ENCODE measurements at regions not wholly inside any gene's neighbourhood (a gene's known extent, or its start where the extent isn't known, plus 50 kb on each side); places are given as distances from the start of the nearest gene placed in this dataset.

- DNase-seq: no peak
Observed at GRCh38 chr2:11050565-11050964, 104.7 kb upstream of the SLC66A3 start.

GRCh38 chr2:11051280-11051679 lies 104.0 kb upstream of the SLC66A3 start:
- no peak for DNase-seq

GRCh38 chr2:11053546-11053945 lies 101.7 kb upstream of the SLC66A3 start:
- no peak for DNase-seq

DNA sequence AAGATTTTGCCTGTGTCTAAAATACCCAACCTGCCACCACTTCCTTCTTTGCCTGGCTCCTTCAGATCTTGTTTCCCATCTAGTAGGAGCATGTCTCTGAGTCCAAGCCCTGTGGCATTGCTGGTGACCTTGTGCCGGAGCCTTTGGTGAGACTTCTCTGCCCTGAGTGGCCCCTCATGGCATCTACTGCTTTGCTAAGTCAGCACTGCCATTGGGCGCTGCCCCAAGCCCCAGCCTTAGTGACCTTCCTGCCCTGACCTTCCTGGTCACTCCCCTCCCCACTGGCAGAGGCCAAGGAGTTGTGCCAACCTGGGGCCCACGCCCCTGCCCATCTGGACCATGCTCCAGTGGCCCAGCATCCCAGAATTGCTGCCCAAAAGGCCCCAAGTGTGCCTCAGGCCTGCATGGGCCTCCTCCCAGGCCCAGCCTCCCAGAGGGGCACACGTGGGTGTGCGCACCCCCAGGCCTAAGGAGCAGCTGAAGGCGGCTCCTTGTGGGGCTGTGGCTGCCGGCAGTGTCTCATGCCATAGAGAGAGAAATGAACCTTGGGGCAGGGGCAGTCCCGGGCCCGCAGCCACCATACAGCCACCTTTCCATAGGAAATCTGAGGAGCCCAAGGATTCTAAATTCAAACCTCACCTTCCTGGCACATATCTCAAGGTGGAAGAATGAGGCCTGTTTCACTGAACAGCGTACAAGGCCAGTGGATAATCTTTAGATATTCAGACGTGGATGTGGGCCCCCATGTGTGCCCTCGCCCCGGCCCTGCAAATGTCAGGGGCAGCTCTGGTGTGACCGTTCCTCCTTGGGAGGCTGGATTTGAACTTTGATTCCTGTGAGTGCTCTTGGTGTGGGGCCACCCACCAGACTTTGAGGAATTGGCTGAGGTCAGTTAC lies 100.2 kb upstream of the SLC66A3 start:
- DNase-seq: no peak

DNA sequence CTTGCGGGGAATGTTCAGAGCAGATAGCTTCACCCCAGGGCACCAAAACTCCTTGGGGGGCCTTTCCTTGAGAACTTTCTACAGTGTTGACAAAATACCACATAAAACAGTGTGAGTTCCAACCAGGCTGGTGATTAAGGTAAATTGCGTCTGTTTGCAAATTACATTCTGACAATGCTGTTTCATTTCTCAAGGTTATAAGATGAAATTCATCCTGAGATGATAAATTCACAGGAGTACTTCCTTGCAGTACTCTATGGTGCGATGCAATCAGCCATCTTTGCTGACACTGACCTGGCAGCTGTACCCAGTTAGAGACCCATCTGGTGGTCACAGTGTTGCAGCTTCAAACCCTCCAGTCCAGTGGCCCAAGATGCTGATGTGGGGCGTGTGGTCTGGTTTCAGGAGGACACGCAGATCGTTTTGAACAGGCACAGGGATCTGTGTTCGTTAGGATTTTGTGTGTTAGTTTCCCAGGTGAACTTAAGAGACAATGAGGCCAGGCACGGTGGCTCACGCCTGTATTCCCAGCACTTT lies 99.5 kb upstream of the SLC66A3 start:
- no peak for DNase-seq

- DNase-seq: no peak
Observed at GRCh38 chr2:11056614-11057013, 98.7 kb upstream of the SLC66A3 start.

GRCh38 chr2:11057031-11057430 lies 98.2 kb upstream of the SLC66A3 start:
- DNase-seq: no peak

- no peak for DNase-seq
Observed at GRCh38 chr2:11058129-11058528, 97.1 kb upstream of the SLC66A3 start.

DNA sequence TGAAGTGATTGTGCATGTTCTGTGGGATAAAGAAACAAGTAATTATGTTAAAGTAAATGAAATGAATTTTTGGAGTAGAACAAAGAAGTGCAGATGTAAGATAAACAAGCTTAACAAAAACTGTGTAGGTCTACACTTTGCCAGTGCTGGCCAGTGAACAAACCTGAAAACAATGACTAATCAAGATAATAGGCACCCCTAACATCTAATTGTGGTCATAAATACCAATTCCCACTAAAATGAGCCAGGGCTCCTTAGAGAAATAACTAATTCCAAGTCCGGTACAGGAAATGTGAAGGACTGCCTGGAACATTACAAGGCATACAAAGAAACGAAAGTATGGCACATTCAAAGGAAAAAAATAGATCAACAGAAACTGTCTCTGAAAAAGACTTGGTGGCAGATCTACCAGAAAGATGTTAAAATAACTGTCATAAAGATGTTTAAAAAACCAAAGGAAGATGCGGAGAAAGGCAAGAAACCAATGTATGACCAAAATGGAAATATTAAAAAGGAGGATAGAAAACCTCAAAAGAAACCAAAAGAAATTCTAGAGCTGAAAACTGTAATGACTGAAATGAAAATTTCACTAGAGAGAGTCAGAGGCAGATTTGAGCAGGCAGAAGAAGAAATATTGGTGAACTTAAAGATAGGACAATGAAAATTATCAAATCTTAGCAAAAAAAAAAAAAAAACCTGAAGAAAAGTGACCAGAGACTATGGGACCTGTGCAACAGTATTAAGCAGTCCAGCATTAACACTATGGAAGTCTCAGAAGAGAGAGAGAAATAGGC lies 94.7 kb upstream of the SLC66A3 start:
- DNase-seq: no peak

DNA sequence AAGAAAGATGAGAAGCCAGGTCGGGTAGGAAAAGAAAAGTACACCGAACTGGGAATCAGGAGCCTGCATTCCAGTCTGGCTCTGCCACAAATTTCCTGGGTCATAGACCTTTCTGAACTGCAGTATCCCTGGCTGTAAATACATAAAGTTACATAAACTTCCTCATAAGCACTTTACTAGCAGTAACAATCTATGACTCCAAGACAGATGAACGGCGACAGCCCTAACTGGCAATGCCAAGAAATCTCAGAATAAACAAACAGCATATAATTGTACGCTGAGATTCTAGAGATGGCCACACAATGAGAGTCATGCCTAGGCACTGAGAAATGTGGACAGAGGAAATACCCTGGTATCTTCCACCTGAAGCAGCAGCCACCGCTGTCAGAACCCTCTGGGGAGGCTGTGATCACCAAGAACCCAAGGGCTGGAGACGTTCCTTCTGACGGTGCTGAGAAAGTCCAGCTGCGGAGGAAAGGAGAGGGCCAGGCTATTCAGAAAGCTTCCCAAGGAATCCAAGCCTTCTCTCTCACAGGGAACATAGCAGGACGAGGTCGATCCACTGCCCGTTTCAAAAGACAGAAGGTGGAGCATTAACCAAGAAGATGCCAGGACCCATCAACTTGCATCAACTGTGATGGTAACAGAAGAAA lies 89.3 kb upstream of the SLC66A3 start:
- DNase-seq: no peak

GRCh38 chr2:11067221-11068078 lies 87.8 kb upstream of the SLC66A3 start:
- no peak for DNase-seq

DNA sequence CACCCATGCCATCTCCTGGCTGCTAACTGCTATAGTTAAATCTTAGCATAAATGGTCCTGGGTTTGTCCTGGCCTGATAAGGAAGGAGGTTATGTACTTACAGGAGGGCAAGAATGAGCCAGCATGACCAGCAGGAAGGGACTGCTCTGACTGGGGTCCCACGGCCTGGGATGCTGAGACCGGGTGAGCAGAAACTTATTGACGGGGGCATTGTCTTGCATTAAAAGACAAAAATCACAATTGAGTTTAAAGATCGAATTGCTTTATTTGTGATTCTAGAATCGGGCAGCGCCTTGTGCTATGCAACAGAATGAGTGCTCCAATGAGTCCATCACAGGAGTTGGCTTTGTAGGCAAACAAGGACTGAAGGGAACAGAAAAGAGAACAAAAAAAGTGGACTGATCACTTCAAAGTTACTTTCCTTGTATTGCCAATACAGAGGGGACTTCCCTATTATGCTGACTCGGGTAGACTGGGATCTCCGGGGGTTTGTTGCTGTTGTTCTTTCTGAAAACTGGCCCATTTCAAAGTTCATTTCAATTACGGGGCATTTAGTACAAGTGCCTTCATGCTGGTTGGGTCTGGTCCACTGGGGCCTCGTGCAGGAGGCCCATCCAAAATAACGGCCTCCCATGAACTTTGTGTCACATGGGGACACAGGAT lies 87.1 kb upstream of the SLC66A3 start:
- DNase-seq: no peak

- DNase-seq: no peak
Observed at GRCh38 chr2:11068856-11069526, 86.3 kb upstream of the SLC66A3 start.

DNA sequence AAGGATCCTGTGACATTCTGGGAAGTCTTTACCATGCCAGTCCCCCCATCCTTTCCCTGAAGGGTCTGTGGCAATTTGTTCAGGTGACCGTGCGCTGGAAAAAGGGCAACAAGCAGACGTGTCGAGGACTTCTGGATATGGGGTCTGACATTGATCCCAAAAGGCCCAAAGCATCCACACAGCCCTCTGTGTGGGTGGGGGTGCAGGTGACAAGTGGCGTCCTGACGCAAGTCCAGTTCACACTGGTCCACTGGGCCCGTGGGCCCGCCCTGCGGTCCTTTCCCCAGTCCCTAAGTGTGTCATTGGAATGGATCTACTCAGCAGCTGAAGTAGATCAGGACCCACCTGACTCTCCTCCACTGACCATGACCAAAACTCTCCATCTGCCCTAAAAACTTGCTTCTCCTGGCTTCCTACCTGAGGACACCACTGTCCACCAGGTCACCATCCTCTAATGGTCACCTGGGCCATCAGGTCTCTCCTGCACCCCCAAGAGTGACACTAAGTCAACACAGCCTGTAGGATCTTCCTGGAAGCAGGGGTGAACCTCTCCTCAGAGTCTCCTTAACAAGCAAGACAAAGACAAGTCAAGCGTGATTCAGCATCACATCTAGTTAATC lies 85.6 kb upstream of the SLC66A3 start:
- no peak for DNase-seq

DNA sequence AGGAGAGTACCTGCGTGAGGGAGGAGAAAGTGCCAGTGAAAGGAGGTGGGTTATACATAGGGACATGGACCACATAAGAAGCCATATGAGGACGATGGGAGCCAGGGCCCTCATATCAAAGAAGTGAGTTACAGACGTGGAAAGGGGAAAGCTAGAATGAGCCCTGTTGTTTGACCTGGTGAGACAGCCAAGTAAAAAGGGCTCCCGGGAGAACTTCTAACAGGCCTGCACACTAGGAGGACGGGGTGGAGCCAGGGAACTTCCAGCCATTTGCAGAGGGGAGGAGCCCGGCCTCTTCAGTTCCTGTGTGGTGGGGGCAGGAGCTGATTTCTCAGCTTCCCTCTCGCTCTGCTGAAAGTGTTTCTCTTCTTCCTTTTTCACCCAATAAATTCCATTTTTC lies 84.1 kb upstream of the SLC66A3 start:
- no peak for DNase-seq

DNA sequence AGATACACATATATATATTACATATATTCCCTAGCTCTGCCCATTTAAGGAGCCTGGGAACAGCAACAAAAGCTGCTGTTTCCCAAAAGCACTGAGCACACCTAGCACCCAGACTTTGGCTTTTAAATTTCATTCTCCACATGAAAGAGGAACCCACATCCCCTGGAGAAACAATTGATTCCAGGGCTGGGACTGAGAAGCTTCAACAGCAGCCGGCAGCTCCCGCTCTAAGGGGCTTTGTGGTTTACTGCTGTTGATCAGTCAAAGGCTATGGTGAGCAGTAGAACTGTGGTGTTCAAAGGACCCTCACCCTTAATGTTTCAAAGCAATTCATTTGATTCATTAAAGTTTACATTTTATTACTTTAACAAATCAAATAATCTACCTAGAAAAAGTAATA lies 83.3 kb upstream of the SLC66A3 start:
- no peak for DNase-seq

DNA sequence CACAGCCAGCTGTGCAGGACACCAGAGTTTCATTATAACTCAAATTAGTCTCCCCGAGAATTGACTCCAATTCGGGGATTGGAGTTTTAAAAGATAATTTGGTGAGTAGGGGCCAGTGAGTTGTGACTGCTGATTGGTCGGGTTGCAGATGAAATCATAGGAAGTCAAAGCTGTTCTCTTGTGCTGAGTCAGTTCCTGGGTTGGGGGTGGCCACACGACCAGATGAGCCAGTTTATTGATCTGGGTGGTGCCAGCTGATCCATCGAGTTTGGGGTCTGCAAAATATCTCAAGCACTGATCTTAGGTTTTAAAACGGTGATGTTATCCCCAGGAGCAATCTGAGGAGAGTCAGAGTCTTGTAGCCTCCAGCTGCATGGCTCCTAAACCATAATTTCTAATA lies 82.7 kb upstream of the SLC66A3 start:
- DNase-seq: no peak

GRCh38 chr2:11073251-11073650 lies 82.0 kb upstream of the SLC66A3 start:
- no peak for DNase-seq

DNA sequence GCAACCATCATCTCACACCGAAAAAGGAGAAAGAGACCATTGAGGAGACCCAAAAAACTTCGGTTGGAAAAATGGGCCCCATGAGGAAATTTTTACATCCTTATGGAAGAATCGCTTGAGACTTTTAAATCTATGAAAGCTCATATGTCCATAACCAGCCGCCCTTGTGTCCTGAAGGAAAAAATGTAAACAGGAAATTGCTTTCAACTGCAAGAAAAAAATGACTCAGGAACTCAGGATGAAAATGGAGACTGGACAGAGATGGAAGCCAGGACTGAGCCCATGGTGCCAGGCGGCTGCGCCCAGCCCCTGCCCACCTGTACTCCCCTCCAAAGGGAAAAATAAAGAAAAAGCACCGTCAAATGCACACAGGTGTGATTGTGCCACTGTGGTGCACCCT lies 81.5 kb upstream of the SLC66A3 start:
- DNase-seq: no peak

DNA sequence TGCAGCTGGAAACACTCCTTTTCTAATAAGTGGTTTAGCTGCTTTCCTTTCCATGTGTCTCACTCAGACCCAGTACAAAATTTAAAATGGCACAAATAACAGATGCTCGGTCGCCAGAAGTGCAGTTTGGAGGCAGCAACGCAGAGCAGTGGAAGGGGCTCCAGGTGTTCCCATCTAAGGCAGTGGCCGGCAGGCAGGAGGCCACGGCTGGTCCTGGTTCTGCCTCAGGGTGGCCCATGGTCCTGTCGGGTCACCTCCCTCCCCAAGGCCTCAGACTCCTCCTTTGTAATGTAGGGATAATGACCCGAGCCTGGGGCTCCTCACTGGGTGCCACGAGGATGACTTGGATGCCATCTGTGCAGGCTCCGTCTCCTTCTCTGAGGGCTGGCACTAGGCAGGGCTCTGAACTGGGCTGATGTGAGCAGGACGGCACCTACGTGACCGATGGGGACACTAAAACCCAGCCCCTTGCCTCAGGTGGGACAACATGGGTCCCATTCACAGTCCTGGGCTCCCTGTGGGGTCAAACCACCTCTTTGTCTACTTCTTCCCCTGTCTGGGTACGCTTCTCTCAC lies 80.9 kb upstream of the SLC66A3 start:
- no peak for DNase-seq
